HEK293 (cell line): ENCODE measurements at regions not wholly inside any gene's neighbourhood (a gene's known extent, or its start where the extent isn't known, plus 50 kb on each side); places are given as distances from the start of the nearest gene placed in this dataset.

Source experiments
- CTCF ChIA-PET: fragments of 350-600 bp; formaldehyde crosslinking; extraction: SDS; loops from one replicate; lab custom pipeline; 2021; ENCODE audit warnings: antibody characterized with exemption; lab: Yijun Ruan, JAX
- POLR2A ChIA-PET: fragments of 300-600 bp; formaldehyde crosslinking; extraction: SDS; loops from one replicate; lab custom pipeline; 2020; ENCODE audit warnings: antibody characterized with exemption, inconsistent platforms; lab: Yijun Ruan, JAX
- H3K27ac ChIP-seq: fragments of 200-500 bp; sonication (Bioruptor generic); 2 replicates; pipeline ENCODE4 v1.5.1; 2014; ENCODE audit warnings: low read depth, low read length, control low read depth, inconsistent platforms; ENCODE audit errors: extremely low read depth
- H3K36me3 ChIP-seq, 2 experiments: fragments of 200-500 bp in 1 of 2; sonication (Bioruptor generic) in 1 of 2; 1 replicate in 1 of 2; 2 replicates in 1 of 2; pipeline ENCODE4 v1.5.1; 2014 to 2017; ENCODE audit warnings: inconsistent platforms in 2 of 2, low read length in 2 of 2; ENCODE audit not compliant: control insufficient read depth in 2 of 2, insufficient read depth in 1 of 2
- H3K4me1 ChIP-seq: fragments of 200-500 bp; sonication (Bioruptor generic); 2 replicates; pipeline ENCODE4 v1.5.1; 2014; ENCODE audit warnings: mild to moderate bottlenecking, low read length, inconsistent platforms; ENCODE audit not compliant: control insufficient read depth, insufficient read depth
- H3K4me3 ChIP-seq: 2 replicates; pipeline ENCODE4 v1.5.1; 2011; ENCODE audit warnings: low read depth, mild to moderate bottlenecking, control low read depth, low read length, moderate library complexity
- H3K9me3 ChIP-seq: fragments of 200-500 bp; sonication (Bioruptor generic); 2 replicates; pipeline ENCODE4 v1.5.1; 2014; ENCODE audit warnings: low read depth, low read length, inconsistent platforms; ENCODE audit not compliant: control insufficient read depth, insufficient read depth
- HOXD13 ChIP-seq: sonication (generic); formaldehyde crosslinking; IDR thresholded peaks from 2 replicates; pipeline ENCODE4 v1.8.0; 2022; ENCODE audit warnings: missing genetic modification reagents, borderline replicate concordance
- OSR2 ChIP-seq: fragments of 450-650 bp; formaldehyde crosslinking; IDR thresholded peaks from 2 replicates; pipeline ENCODE4 v1.5.1; 2016; ENCODE audit warnings: missing biosample characterization, missing genetic modification characterization
- PRDM1 ChIP-seq: fragments of 450-650 bp; formaldehyde crosslinking; IDR thresholded peaks from 2 replicates; pipeline ENCODE4; 2016; ENCODE audit warnings: missing biosample characterization, missing genetic modification characterization
- SP2 ChIP-seq: fragments of 450-650 bp; formaldehyde crosslinking; IDR thresholded peaks from 2 replicates; pipeline ENCODE4 v1.5.1; 2016; ENCODE audit warnings: missing biosample characterization, missing genetic modification characterization
- SP3 ChIP-seq: fragments of 450-650 bp; formaldehyde crosslinking; IDR thresholded peaks from 2 replicates; pipeline ENCODE4 v1.5.1; 2016; ENCODE audit warnings: missing biosample characterization, missing genetic modification characterization
- ZNF184 ChIP-seq: fragments of 450-650 bp; IDR thresholded peaks from 2 replicates; pipeline ENCODE4 v1.5.1; 2018; ENCODE audit warnings: missing biosample characterization, mild to moderate bottlenecking, missing genetic modification characterization
- ZNF2 ChIP-seq: fragments of 450-650 bp; formaldehyde crosslinking; IDR thresholded peaks from 2 replicates; pipeline ENCODE4 v1.5.1; 2016; ENCODE audit warnings: missing biosample characterization, missing genetic modification characterization
- ZNF214 ChIP-seq: fragments of 450-650 bp; formaldehyde crosslinking; IDR thresholded peaks from 2 replicates; pipeline ENCODE4 v1.5.1; 2017; ENCODE audit warnings: missing biosample characterization, mild to moderate bottlenecking, missing genetic modification characterization, borderline replicate concordance
- ZNF221 ChIP-seq: fragments of 450-650 bp; formaldehyde crosslinking; IDR thresholded peaks from 2 replicates; pipeline ENCODE4 v1.5.1; 2017; ENCODE audit warnings: missing biosample characterization, missing genetic modification characterization, borderline replicate concordance
- ZNF24 ChIP-seq: fragments of 450-650 bp; formaldehyde crosslinking; IDR thresholded peaks from 2 replicates; pipeline ENCODE4 v1.5.1; 2016; ENCODE audit warnings: missing biosample characterization, missing genetic modification characterization
- ZNF292 ChIP-seq: fragments of 450-650 bp; formaldehyde crosslinking; IDR thresholded peaks from 2 replicates; pipeline ENCODE4 v1.5.1; 2016; ENCODE audit warnings: low read depth, missing biosample characterization, missing genetic modification characterization, borderline replicate concordance
- ZNF341 ChIP-seq: fragments of 450-650 bp; formaldehyde crosslinking; IDR thresholded peaks from 2 replicates; pipeline ENCODE4; 2016; ENCODE audit warnings: low read depth, missing biosample characterization, missing genetic modification characterization
- ZNF366 ChIP-seq: fragments of 450-650 bp; formaldehyde crosslinking; conservative IDR thresholded peaks from 2 replicates; pipeline ENCODE4 v1.5.1; 2016; ENCODE audit warnings: missing biosample characterization, missing genetic modification characterization
- ZNF423 ChIP-seq: fragments of 450-650 bp; formaldehyde crosslinking; IDR thresholded peaks from 2 replicates; pipeline ENCODE4 v1.5.1; 2016; ENCODE audit warnings: missing biosample characterization, missing genetic modification characterization
- ZNF426 ChIP-seq: fragments of 450-650 bp; formaldehyde crosslinking; IDR thresholded peaks from 2 replicates; pipeline ENCODE4 v1.5.1; 2017; ENCODE audit warnings: missing biosample characterization, missing genetic modification characterization, mild to moderate bottlenecking, inconsistent platforms, moderate library complexity
- ZNF561 ChIP-seq: fragments of 450-650 bp; IDR thresholded peaks from 2 replicates; pipeline ENCODE4 v1.5.1; 2018; ENCODE audit warnings: missing biosample characterization, missing genetic modification characterization, borderline replicate concordance
- ZNF654 ChIP-seq: fragments of 450-650 bp; formaldehyde crosslinking; IDR thresholded peaks from 2 replicates; pipeline ENCODE4 v1.5.1; 2016; ENCODE audit warnings: low read depth, missing biosample characterization, missing genetic modification characterization
- ZNF777 ChIP-seq: fragments of 450-650 bp; formaldehyde crosslinking; IDR thresholded peaks from 2 replicates; pipeline ENCODE4 v1.5.1; 2017; ENCODE audit warnings: missing biosample characterization, missing genetic modification characterization, borderline replicate concordance
- TF ChIP-seq, protein P1 (sequence below): fragments of 450-650 bp; formaldehyde crosslinking; IDR thresholded peaks from 2 replicates; pipeline ENCODE4 v1.5.1; 2016; ENCODE audit warnings: missing biosample characterization, missing genetic modification characterization
- TF ChIP-seq, protein P2 (sequence below): fragments of 450-650 bp; formaldehyde crosslinking; IDR thresholded peaks from 2 replicates; pipeline ENCODE4 v1.5.1; 2016; ENCODE audit warnings: missing biosample characterization, missing genetic modification characterization
- TF ChIP-seq, protein P3 (sequence below): fragments of 450-650 bp; formaldehyde crosslinking; IDR thresholded peaks from 2 replicates; pipeline ENCODE4 v1.5.1; 2016; ENCODE audit warnings: missing biosample characterization, missing genetic modification characterization, low read depth
- TF ChIP-seq, protein P4 (sequence below): fragments of 450-650 bp; formaldehyde crosslinking; IDR thresholded peaks from 2 replicates; pipeline ENCODE4 v1.5.1; 2017; ENCODE audit warnings: missing biosample characterization, missing genetic modification characterization

DNA sequence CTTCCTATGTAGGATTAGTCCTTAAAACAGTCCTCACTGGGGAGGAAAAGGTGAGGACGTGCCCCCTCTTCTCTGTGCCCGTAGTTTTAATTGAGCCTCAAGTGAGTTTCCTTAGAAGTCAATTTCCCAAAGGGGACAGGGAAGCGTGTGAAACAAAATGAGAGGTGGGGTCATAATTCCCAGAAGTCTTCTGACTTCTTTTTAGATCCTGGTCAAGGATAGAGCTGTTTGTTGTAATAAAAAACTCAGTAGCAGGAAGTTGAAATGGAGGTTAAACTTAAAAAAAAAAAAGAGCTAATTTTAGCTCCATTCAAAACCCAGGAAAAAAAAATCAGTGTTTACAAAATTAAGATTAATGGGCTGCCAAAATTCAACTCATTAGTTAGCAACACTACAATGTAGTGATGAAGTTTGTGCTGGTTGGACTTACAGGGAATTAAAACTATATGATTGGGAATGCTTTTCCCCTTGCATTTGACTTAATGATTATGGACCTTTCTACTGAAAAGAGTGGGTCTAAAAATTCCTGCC, 158.3 kb upstream of the MEF2C start:
- Histone ChIP-seq H3K36me3 (no peaks in the 10 kb centered on the region), H3K4me1 (no peaks in the 10 kb centered on the region), H3K4me3 (no peak overlapping the region), H3K9me3 (no peaks in the 10 kb centered on the region), H3K27ac (no peak overlapping the region)
- CTCF ChIA-PET: interaction anchor here (0.6 kb wide), 1 partner anchor 22 kb away, joined by 4 read pairs; no protein-coding TSS in a partner anchor
- POLR2A ChIA-PET: no interaction called here
- no peak for TF ChIP-seq ZNF221 (tag by site-specific recombination)
- TF ChIP-seq SP2 (tag by site-specific recombination): no peak
- no peak for TF ChIP-seq ZNF561 (tag by site-specific recombination)
- TF ChIP-seq OSR2 (tag by site-specific recombination): no peak
- no peak for TF ChIP-seq ZNF426
- no peak for TF ChIP-seq ZNF366 (tag by site-specific recombination)
- TF ChIP-seq ZNF184: no peak
- TF ChIP-seq, protein P1, sequence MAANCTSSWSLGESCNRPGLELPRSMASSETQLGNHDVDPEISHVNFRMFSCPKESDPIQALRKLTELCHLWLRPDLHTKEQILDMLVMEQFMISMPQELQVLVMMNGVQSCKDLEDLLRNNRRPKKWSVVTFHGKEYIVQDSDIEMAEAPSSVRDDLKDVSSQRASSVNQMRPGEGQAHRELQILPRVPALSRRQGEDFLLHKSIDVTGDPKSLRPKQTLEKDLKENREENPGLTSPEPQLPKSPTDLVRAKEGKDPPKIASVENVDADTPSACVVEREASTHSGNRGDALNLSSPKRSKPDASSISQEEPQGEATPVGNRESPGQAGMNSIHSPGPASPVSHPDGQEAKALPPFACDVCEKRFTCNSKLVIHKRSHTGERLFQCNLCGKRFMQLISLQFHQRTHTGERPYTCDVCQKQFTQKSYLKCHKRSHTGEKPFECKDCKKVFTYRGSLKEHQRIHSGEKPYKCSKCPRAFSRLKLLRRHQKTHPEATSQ (tag by site-specific recombination): no peak
- TF ChIP-seq, protein P2, sequence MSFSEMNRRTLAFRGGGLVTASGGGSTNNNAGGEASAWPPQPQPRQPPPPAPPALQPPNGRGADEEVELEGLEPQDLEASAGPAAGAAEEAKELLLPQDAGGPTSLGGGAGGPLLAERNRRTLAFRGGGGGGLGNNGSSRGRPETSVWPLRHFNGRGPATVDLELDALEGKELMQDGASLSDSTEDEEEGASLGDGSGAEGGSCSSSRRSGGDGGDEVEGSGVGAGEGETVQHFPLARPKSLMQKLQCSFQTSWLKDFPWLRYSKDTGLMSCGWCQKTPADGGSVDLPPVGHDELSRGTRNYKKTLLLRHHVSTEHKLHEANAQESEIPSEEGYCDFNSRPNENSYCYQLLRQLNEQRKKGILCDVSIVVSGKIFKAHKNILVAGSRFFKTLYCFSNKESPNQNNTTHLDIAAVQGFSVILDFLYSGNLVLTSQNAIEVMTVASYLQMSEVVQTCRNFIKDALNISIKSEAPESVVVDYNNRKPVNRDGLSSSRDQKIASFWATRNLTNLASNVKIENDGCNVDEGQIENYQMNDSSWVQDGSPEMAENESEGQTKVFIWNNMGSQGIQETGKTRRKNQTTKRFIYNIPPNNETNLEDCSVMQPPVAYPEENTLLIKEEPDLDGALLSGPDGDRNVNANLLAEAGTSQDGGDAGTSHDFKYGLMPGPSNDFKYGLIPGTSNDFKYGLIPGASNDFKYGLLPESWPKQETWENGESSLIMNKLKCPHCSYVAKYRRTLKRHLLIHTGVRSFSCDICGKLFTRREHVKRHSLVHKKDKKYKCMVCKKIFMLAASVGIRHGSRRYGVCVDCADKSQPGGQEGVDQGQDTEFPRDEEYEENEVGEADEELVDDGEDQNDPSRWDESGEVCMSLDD (tag by site-specific recombination): no peak
- TF ChIP-seq ZNF423 (tag by site-specific recombination): no peak
- no peak for TF ChIP-seq ZNF341 (tag by site-specific recombination)
- TF ChIP-seq, protein P3, sequence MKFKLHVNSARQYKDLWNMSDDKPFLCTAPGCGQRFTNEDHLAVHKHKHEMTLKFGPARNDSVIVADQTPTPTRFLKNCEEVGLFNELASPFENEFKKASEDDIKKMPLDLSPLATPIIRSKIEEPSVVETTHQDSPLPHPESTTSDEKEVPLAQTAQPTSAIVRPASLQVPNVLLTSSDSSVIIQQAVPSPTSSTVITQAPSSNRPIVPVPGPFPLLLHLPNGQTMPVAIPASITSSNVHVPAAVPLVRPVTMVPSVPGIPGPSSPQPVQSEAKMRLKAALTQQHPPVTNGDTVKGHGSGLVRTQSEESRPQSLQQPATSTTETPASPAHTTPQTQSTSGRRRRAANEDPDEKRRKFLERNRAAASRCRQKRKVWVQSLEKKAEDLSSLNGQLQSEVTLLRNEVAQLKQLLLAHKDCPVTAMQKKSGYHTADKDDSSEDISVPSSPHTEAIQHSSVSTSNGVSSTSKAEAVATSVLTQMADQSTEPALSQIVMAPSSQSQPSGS (tag by site-specific recombination): no peak
- no peak for TF ChIP-seq SP3 (tag by site-specific recombination)
- TF ChIP-seq ZNF777 (tag by site-specific recombination): no peak
- no peak for TF ChIP-seq ZNF2 (tag by site-specific recombination)
- TF ChIP-seq PRDM1 (tag by site-specific recombination): no peak
- no peak for TF ChIP-seq ZNF214 (tag by site-specific recombination)
- TF ChIP-seq ZNF24 (tag by site-specific recombination): no peak
- no peak for TF ChIP-seq ZNF654 (tag by site-specific recombination)

DNA sequence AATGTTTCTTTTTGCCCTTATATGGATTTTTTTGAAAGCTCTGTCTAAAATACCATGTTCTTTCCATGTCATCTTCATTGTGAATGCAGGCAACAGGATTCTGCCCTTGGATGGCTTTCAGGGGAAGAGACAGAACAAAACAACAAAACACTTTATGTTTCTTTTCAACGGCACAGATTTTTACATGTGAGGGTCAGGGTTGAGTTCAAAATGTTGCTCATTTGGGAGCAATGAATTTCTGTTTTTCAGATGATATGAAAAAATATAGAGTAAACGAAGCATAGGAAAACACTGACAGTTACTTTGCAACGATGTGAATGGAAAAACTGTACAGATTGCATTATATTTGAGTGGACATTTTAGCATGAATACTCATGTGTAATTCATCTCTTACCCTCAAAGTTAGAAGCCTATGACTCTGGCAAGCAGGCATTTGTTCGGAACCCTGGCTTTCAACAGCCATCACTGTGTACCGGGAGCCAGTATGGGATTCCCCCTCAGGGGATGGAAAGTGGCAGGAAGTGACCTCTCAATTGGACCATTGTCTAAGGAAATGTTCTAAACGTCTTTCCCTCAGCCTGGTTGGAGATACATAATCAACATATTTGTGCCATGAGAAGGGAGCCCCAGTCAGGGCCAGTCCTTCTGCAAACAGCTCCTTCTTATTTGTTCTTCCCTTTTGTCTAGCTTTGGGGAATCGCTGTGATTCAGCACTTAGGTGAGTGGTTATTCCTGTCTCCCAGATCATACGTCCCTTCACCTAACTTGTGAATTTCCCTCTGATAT, 153.9 kb upstream of the MEF2C start:
- Histone ChIP-seq H3K36me3 (no peaks in the 10 kb centered on the region), H3K4me3 (no peak overlapping the region), H3K4me1 (no peaks in the 10 kb centered on the region)
- CTCF ChIA-PET: no interaction called here
- no peak for TF ChIP-seq ZNF24 (tag by site-specific recombination)
- no peak for TF ChIP-seq ZNF184
- no peak for TF ChIP-seq ZNF292 (tag by site-specific recombination)
- no peak for TF ChIP-seq HOXD13
- TF ChIP-seq, protein P4, sequence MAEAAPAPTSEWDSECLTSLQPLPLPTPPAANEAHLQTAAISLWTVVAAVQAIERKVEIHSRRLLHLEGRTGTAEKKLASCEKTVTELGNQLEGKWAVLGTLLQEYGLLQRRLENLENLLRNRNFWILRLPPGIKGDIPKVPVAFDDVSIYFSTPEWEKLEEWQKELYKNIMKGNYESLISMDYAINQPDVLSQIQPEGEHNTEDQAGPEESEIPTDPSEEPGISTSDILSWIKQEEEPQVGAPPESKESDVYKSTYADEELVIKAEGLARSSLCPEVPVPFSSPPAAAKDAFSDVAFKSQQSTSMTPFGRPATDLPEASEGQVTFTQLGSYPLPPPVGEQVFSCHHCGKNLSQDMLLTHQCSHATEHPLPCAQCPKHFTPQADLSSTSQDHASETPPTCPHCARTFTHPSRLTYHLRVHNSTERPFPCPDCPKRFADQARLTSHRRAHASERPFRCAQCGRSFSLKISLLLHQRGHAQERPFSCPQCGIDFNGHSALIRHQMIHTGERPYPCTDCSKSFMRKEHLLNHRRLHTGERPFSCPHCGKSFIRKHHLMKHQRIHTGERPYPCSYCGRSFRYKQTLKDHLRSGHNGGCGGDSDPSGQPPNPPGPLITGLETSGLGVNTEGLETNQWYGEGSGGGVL: no peak
- TF ChIP-seq ZNF777 (tag by site-specific recombination): no peak
- no peak for TF ChIP-seq ZNF426
- TF ChIP-seq, all 188 proteins: peak for 0
- H3K27ac ChIP-seq: no peak overlapping the region
- H3K9me3 ChIP-seq: no peaks in the 10 kb centered on the region
- POLR2A ChIA-PET: no interaction called here
